Fibroblast of the conjunctiva (primary cell): ENCODE measurements at regions not wholly inside any gene's neighbourhood (a gene's known extent, or its start where the extent isn't known, plus 50 kb on each side); places are given as distances from the start of the nearest gene placed in this dataset.

Source experiments
- DNase-seq: peaks from one replicate; pipeline ENCODE4 v3.0.0-alpha.2; 2010; ENCODE audit warnings: low read depth

GRCh38 chr9:130782886-130783530 lies 52.0 kb upstream of the ABL1 start:
- DNase-seq = no peak

GRCh38 chr9:130785053-130785452 lies 50.0 kb upstream of the ABL1 start:
- DNase-seq = no peak
